Panc1 (cell line): ENCODE measurements at regions not wholly inside any gene's neighbourhood (a gene's known extent, or its start where the extent isn't known, plus 50 kb on each side); places are given as distances from the start of the nearest gene placed in this dataset.

ENCODE experiments used
- ATAC-seq: fragments of 200-7000 bp; cut with Tn5 transposase; 2 replicates; pipeline ENCODE4 v1.9.1; 2020; ENCODE audit warnings: mild to moderate bottlenecking, moderate library complexity
- BruUV-seq: library from RNA; stranded (reverse); fragments of 400-500 nt; replicated peaks from 2 replicates; lab custom pipeline; 2021; lab: Mats Ljungman, UMichigan
- CTCF ChIA-PET: fragments of 300-600 bp; sonication (Branson Sonifier 250); formaldehyde crosslinking; loops from one replicate; lab custom pipeline; 2022; ENCODE audit warnings: antibody characterized with exemption; lab: Charles Lee
- POLR2A ChIA-PET: fragments of 300-600 bp; sonication (Branson Sonifier 250); formaldehyde crosslinking; loops from one replicate; lab custom pipeline; 2022; ENCODE audit warnings: antibody characterized with exemption; lab: Charles Lee
- DNase-seq: peaks from one replicate; pipeline ENCODE4 v3.0.0-alpha.2; 2010; ENCODE audit warnings: low read depth, low spot score
- H3K27ac ChIP-seq: 2 replicates; pipeline ENCODE4 v1.5.1; 2011; ENCODE audit warnings: mild to moderate bottlenecking, low read length, inconsistent platforms
- H3K27me3 ChIP-seq: fragments of 200-500 bp; sonication (Bioruptor generic); 2 replicates; pipeline ENCODE4 v1.6.0; 2014; ENCODE audit warnings: low read length, inconsistent platforms; ENCODE audit not compliant: control insufficient read depth, insufficient read depth
- H3K36me3 ChIP-seq: fragments of 200-500 bp; sonication (Bioruptor generic); 2 replicates; pipeline ENCODE4 v1.5.1; 2014; ENCODE audit warnings: inconsistent platforms, mild to moderate bottlenecking, low read length, moderate library complexity; ENCODE audit not compliant: control insufficient read depth, insufficient read depth
- H3K4me1 ChIP-seq: 2 replicates; pipeline ENCODE4 v1.5.1; 2011; ENCODE audit warnings: inconsistent platforms, mild to moderate bottlenecking, low read length, moderate library complexity; ENCODE audit not compliant: control insufficient read depth, insufficient read depth
- H3K4me3 ChIP-seq, 2 experiments: 2 replicates each; pipeline ENCODE4 v1.5.1; 2011 to 2012; ENCODE audit warnings: low read depth in 2 of 2, low read length in 2 of 2, mild to moderate bottlenecking in 2 of 2, inconsistent platforms in 1 of 2, moderate library complexity in 1 of 2
- H3K9me3 ChIP-seq: fragments of 200-500 bp; sonication (Bioruptor generic); 2 replicates; pipeline ENCODE4 v1.5.1; 2014; ENCODE audit warnings: low read depth, mild to moderate bottlenecking, inconsistent platforms, low read length, moderate library complexity; ENCODE audit not compliant: control insufficient read depth, insufficient read depth
- CTCF ChIP-seq: fragments of 450-650 bp; IDR thresholded peaks from 2 replicates; pipeline ENCODE4 v1.5.1; 2017; ENCODE audit warnings: mild to moderate bottlenecking
- POLR2AphosphoS5 ChIP-seq: IDR thresholded peaks from 2 replicates; pipeline ENCODE4 v1.6.1; 2012; ENCODE audit warnings: mild to moderate bottlenecking, low read depth, low read length, moderate library complexity
- REST ChIP-seq, 2 experiments: IDR thresholded peaks; 2 replicates each; pipeline ENCODE4 v1.6.1; 2011 to 2012; ENCODE audit warnings: low read depth in 2 of 2, control low read depth in 1 of 2, low read length in 1 of 2, mild to moderate bottlenecking in 1 of 2, moderate library complexity in 1 of 2; ENCODE audit not compliant: insufficient read depth in 1 of 2
- SIN3A ChIP-seq: IDR thresholded peaks from 2 replicates; pipeline ENCODE4 v1.6.1; 2012; ENCODE audit warnings: low read depth, mild to moderate bottlenecking, low read length, moderate library complexity, borderline replicate concordance; ENCODE audit not compliant: insufficient read depth
- TCF7L2 ChIP-seq: IDR thresholded peaks from 2 replicates; pipeline ENCODE4 v1.6.1; 2011; ENCODE audit warnings: mild to moderate bottlenecking, low read depth, low read length, inconsistent platforms
- in situ Hi-C: cut with HindIII; loops from 2 replicates; pipeline ENCODE4 v1.10.0; 2016; ENCODE audit warnings: low sequenced_read_pairs, low pct_unique_long_range_greater_than_20kb
- intact Hi-C: fragments of 100-400 bp; cut with micrococcal nuclease; formaldehyde crosslinking; loops from one replicate; pipeline ENCODE4 v1.10.0; 2022; ENCODE audit not compliant: unreplicated experiment

- ChIA-PET POLR2A (no interaction called here), CTCF (no interaction called here)
- Histone ChIP-seq H3K27me3 (no peaks in the 10 kb centered on the region), H3K4me3 (no peak overlapping the region), H3K4me1 (no peaks in the 10 kb centered on the region), H3K9me3 (no peaks in the 10 kb centered on the region), H3K27ac (no peak overlapping the region), H3K36me3 (no peaks in the 10 kb centered on the region)
- in situ Hi-C loops = no loop called here
- DNase-seq = no peak
- TF ChIP-seq POLR2AphosphoS5 (no peak), REST (IDR thresholded peaks at IDR 0.05; ENCODE audit: insufficient read depth in 1 of 2, low read depth in 2 of 2, low read length in 1 of 2) (no peak)
- ATAC-seq = no peak
- no TSS peak for BruUV-seq
- intact Hi-C loops = no loop called here
Measured at GRCh38 chr20:40080041-40080652, 608.9 kb downstream of the MAFB start.

- POLR2A ChIA-PET = no interaction called here
Measured at GRCh38 chr20:40073535-40074111, 615.4 kb downstream of the MAFB start.

More at GRCh38 chr20:40073535-40074111, 615.4 kb downstream of the MAFB start:
- H3K27me3 ChIP-seq = no peaks in the 10 kb centered on the region
- intact Hi-C loops = no loop called here
- TF ChIP-seq TCF7L2 = no peak
- TF ChIP-seq CTCF = no peak
- no peak for TF ChIP-seq POLR2AphosphoS5
- TF ChIP-seq SIN3A = no peak
- no peak for TF ChIP-seq REST (IDR thresholded peaks at IDR 0.05; ENCODE audit: insufficient read depth in 1 of 2, low read depth in 2 of 2, low read length in 1 of 2)
- no TSS peak for BruUV-seq
- H3K27ac ChIP-seq = no peak overlapping the region
- no peaks in the 10 kb centered on the region for H3K36me3 ChIP-seq
- CTCF ChIA-PET = no interaction called here
- ATAC-seq = no peak
- H3K4me1 ChIP-seq = no peaks in the 10 kb centered on the region
- DNase-seq = no peak
- H3K4me3 ChIP-seq = no peak overlapping the region
- no peaks in the 10 kb centered on the region for H3K9me3 ChIP-seq
- in situ Hi-C loops = no loop called here
